PC-9 (cell line): ENCODE measurements at regions not wholly inside any gene's neighbourhood (a gene's known extent, or its start where the extent isn't known, plus 50 kb on each side); places are given as distances from the start of the nearest gene placed in this dataset.
"Not testable (repeated sequence)": the region's sequence is repeated elsewhere in the genome, so short reads cannot be mapped to it uniquely, and the experiment has no call there.

Experiments
- EZH2 ChIP-seq: fragments of 200-600 bp; sonication (generic); IDR thresholded peaks from 2 replicates; pipeline ENCODE4 v1.8.0; 2017; ENCODE audit warnings: antibody characterized with exemption, low read depth
- TF ChIP-seq, protein P1 (sequence below): fragments of 200-600 bp; sonication (generic); conservative IDR thresholded peaks from 2 replicates; pipeline ENCODE4 v1.6.1; 2017; ENCODE audit warnings: mixed run types, antibody characterized with exemption, mild to moderate bottlenecking, moderate library complexity

- not testable (repeated sequence) for TF ChIP-seq EZH2
- TF ChIP-seq, protein P1, sequence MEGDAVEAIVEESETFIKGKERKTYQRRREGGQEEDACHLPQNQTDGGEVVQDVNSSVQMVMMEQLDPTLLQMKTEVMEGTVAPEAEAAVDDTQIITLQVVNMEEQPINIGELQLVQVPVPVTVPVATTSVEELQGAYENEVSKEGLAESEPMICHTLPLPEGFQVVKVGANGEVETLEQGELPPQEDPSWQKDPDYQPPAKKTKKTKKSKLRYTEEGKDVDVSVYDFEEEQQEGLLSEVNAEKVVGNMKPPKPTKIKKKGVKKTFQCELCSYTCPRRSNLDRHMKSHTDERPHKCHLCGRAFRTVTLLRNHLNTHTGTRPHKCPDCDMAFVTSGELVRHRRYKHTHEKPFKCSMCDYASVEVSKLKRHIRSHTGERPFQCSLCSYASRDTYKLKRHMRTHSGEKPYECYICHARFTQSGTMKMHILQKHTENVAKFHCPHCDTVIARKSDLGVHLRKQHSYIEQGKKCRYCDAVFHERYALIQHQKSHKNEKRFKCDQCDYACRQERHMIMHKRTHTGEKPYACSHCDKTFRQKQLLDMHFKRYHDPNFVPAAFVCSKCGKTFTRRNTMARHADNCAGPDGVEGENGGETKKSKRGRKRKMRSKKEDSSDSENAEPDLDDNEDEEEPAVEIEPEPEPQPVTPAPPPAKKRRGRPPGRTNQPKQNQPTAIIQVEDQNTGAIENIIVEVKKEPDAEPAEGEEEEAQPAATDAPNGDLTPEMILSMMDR: not testable (repeated sequence)
Measured at GRCh38 chr13:24981181-24981803, 114.6 kb upstream of the PABPC3 start.
